Smooth muscle cell (in vitro differentiated cells): ENCODE measurements at regions not wholly inside any gene's neighbourhood (a gene's known extent, or its start where the extent isn't known, plus 50 kb on each side); places are given as distances from the start of the nearest gene placed in this dataset.
A peak's percentile ranks its signal among the peaks of the same experiment; 100 is the strongest.

Experiments used
- DNase-seq: peaks from one replicate; lab custom pipeline; 2025; ENCODE audit not compliant: unreplicated experiment; lab: John Stamatoyannopoulos, UW
- H2AFZ ChIP-seq: fragments of 200-600 bp; sonication (generic); 2 replicates; pipeline ENCODE4 v1.6.0; 2016; ENCODE audit warnings: antibody characterized with exemption, low read depth, mild to moderate bottlenecking
- H3F3A ChIP-seq: fragments of 200-600 bp; sonication (generic); 2 replicates; pipeline ENCODE4 v1.6.0; 2017; ENCODE audit warnings: antibody characterized with exemption, low read depth
- H3K27ac ChIP-seq: fragments of 200-600 bp; sonication (generic); 2 replicates; pipeline ENCODE4 v1.5.1; 2016; ENCODE audit warnings: low read depth, mild to moderate bottlenecking
- H3K27me3 ChIP-seq: fragments of 200-600 bp; sonication (generic); 2 replicates; pipeline ENCODE4 v1.6.1; 2016; ENCODE audit warnings: low read depth, mild to moderate bottlenecking
- H3K36me3 ChIP-seq: fragments of 200-600 bp; sonication (generic); 2 replicates; pipeline ENCODE4 v1.5.1; 2016; ENCODE audit warnings: low read depth
- H3K4me1 ChIP-seq: fragments of 200-600 bp; sonication (generic); 2 replicates; pipeline ENCODE4 v1.5.1; 2016; ENCODE audit warnings: low read depth
- H3K4me2 ChIP-seq: fragments of 200-600 bp; sonication (generic); 2 replicates; pipeline ENCODE4 v1.6.0; 2016; ENCODE audit warnings: mild to moderate bottlenecking
- H3K4me3 ChIP-seq: fragments of 200-600 bp; sonication (generic); 2 replicates; pipeline ENCODE4 v1.5.1; 2016; ENCODE audit warnings: mild to moderate bottlenecking
- H3K79me2 ChIP-seq: fragments of 200-600 bp; sonication (generic); 2 replicates; pipeline ENCODE4 v1.6.0; 2016; ENCODE audit warnings: low read depth, mild to moderate bottlenecking
- H3K9ac ChIP-seq: fragments of 200-600 bp; sonication (generic); 2 replicates; pipeline ENCODE4 v1.6.0; 2016; ENCODE audit warnings: low read depth
- H3K9me3 ChIP-seq: fragments of 200-600 bp; sonication (generic); replicated peaks from 2 replicates; pipeline ENCODE4 v1.5.1; 2016; ENCODE audit warnings: low read depth
- H4K20me1 ChIP-seq: fragments of 200-600 bp; sonication (generic); 2 replicates; pipeline ENCODE4 v1.6.0; 2016; ENCODE audit warnings: low read depth
- CTCF ChIP-seq: fragments of 200-600 bp; sonication (generic); IDR thresholded peaks from 2 replicates; pipeline ENCODE4 v1.5.1; 2017; ENCODE audit warnings: borderline replicate concordance, mild to moderate bottlenecking, antibody characterized with exemption; ENCODE audit not compliant: insufficient read depth, poor library complexity, severe bottlenecking
- WGBS: methylation state at CpG from one replicate; pipeline ENCODE4 v1.1.7; 2016; ENCODE audit warnings: low lambda C conversion rate; 5-methylcytosine and 5-hydroxymethylcytosine counted together

- no peaks in the 10 kb centered on the region for H4K20me1 ChIP-seq
- no peak overlapping the region for H3K27ac ChIP-seq
- no peaks in the 10 kb centered on the region for H3K27me3 ChIP-seq
- no peak for DNase-seq
- H3K36me3 ChIP-seq = no peaks in the 10 kb centered on the region
- no peak overlapping the region for H3K9ac ChIP-seq
- TF ChIP-seq CTCF = no peak
- no peak overlapping the region for H2AFZ ChIP-seq
- H3K4me3 ChIP-seq = no peak overlapping the region
- no peaks in the 10 kb centered on the region for H3K79me2 ChIP-seq
- H3K4me1 ChIP-seq = no peaks in the 10 kb centered on the region
- no peaks in the 10 kb centered on the region for H3F3A ChIP-seq
- no peaks in the 10 kb centered on the region for H3K9me3 ChIP-seq
- H3K4me2 ChIP-seq = no peak overlapping the region
Measured at GRCh38 chr4:179007755-179008154, 1565.5 kb upstream of the AGA start.

- TF ChIP-seq CTCF = no peak
- H4K20me1 ChIP-seq = no peaks in the 10 kb centered on the region
- 87% methylated on average over 8 of the region's 8 CpGs for WGBS
- H3K4me2 ChIP-seq = no peak overlapping the region
- no peaks in the 10 kb centered on the region for H3K27me3 ChIP-seq
- H3K9ac ChIP-seq = no peak overlapping the region
- H3K79me2 ChIP-seq = no peaks in the 10 kb centered on the region
- no peak overlapping the region for H3K4me3 ChIP-seq
- no peaks in the 10 kb centered on the region for H3F3A ChIP-seq
- no peaks in the 10 kb centered on the region for H3K9me3 ChIP-seq
- H3K27ac ChIP-seq = no peak overlapping the region
- no peak for DNase-seq
- no peaks in the 10 kb centered on the region for H3K4me1 ChIP-seq
- no peaks in the 10 kb centered on the region for H3K36me3 ChIP-seq
- no peak overlapping the region for H2AFZ ChIP-seq
Measured at GRCh38 chr4:179017581-179017980, 1575.3 kb upstream of the AGA start.

- DNase-seq = no peak
- no peaks in the 10 kb centered on the region for H3K27me3 ChIP-seq
- no peak overlapping the region for H3K9ac ChIP-seq
- H3K9me3 ChIP-seq = no peaks in the 10 kb centered on the region
- H3K4me2 ChIP-seq = peak overlapping the region; percentile 49
- 82% methylated on average over 4 of the region's 4 CpGs for WGBS
- no peaks in the 10 kb centered on the region for H3K4me1 ChIP-seq
- H2AFZ ChIP-seq = no peak overlapping the region
- H3K27ac ChIP-seq = no peak overlapping the region
- H3F3A ChIP-seq = no peaks in the 10 kb centered on the region
- no peaks in the 10 kb centered on the region for H4K20me1 ChIP-seq
- H3K4me3 ChIP-seq = no peak overlapping the region
- no peaks in the 10 kb centered on the region for H3K79me2 ChIP-seq
- no peaks in the 10 kb centered on the region for H3K36me3 ChIP-seq
- no peak for TF ChIP-seq CTCF
Measured at GRCh38 chr4:179027569-179027968, 1585.3 kb upstream of the AGA start.

GRCh38 chr4:179028321-179028720 lies 1586.1 kb upstream of the AGA start:
- H3K36me3 ChIP-seq = no peaks in the 10 kb centered on the region
- no peak overlapping the region for H3K4me3 ChIP-seq
- no peaks in the 10 kb centered on the region for H3K9me3 ChIP-seq
- no peaks in the 10 kb centered on the region for H4K20me1 ChIP-seq
- no peaks in the 10 kb centered on the region for H3K4me1 ChIP-seq
- no peaks in the 10 kb centered on the region for H3K79me2 ChIP-seq
- no peak overlapping the region for H3K27ac ChIP-seq
- H3K4me2 ChIP-seq = peak overlapping the region; percentile 49
- 37% methylated on average over 2 of the region's 2 CpGs for WGBS
- no peak overlapping the region for H3K9ac ChIP-seq
- no peak for DNase-seq
- TF ChIP-seq CTCF = no peak
- no peak overlapping the region for H2AFZ ChIP-seq
- no peaks in the 10 kb centered on the region for H3F3A ChIP-seq
- no peaks in the 10 kb centered on the region for H3K27me3 ChIP-seq
